Tongue (tissue), 2 donors: ENCODE measurements at regions not wholly inside any gene's neighbourhood (a gene's known extent, or its start where the extent isn't known, plus 50 kb on each side); places are given as distances from the start of the nearest gene placed in this dataset. TPM values are rescaled to one million over a fixed set of nuclear protein-coding genes. Genes with fewer than 3 reads are reported as not detected.
A peak's percentile ranks its signal among the peaks of the same experiment; 100 is the strongest.
"Not testable (repeated sequence)": the region's sequence is repeated elsewhere in the genome, so short reads cannot be mapped to it uniquely, and the experiment has no call there.

Experiments
- DNase-seq: peaks from one replicate; pipeline ENCODE4 v3.0.0-alpha.2; 2015
- small RNA-seq: library from RNA; depleted of rRNA; stranded (forward); fragments of <200 nt; gene quantifications from one replicate; pipeline ENCODE3, GENCODE V24; 2014; ENCODE audit warnings: low replicate concordance

DNA sequence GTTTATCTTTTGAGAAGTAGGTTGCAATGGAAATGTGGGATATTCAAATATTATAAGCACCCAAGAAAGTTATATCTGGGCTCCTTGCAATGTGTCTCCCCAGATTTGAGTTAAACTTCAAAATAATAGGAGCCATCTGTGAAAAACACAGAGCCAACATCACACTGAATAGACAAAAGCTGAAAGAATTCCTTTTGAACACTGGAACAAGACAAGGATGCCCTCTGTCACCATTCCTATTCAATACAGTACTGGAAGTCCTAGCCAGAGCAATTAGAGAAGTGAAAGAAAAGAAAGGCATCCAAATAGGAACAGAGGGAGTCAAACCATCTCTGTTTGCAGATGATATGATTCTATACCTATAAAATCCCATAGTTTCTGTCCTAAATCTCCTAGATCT lies 114.3 kb upstream of the IL1RAPL1 start:
- no peak for DNase-seq

DNA sequence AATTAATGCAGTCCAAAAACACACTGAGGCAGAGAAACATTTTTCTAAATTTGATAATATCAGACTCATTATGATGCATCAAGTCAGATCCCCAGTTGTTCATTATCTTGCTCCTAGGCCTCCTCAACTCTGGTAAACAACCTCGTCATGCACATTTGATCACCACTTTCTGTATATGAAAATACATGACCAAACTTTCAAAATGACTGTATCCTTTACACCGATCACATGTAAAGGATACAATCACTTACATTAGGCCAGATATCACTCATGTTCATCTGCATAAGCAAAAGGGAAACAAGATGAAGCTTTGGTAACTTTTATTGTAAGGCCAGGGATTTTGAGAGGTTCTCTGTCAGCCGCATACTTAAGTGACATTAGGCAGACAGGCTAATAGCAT lies 99.4 kb upstream of the IL1RAPL1 start:
- DNase-seq: no peak

DNA sequence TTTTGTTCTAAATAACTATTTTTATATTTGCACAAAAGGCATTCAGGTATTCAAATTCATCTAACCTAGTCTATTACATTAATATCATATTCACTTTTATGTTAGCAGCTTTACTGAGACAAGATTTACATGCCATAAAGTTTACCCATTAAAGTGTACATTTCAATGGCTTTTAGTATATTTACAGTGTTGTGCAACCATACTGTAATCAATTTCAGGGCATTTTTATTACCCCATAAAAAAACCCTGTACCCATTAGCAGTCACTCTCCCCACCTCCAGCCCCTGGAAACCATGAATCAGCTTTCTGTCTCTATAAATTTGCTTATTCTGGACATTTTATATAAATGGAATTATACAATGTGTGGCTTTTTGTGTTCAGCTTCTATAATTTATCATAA lies 95.9 kb upstream of the IL1RAPL1 start:
- no peak for DNase-seq

DNA sequence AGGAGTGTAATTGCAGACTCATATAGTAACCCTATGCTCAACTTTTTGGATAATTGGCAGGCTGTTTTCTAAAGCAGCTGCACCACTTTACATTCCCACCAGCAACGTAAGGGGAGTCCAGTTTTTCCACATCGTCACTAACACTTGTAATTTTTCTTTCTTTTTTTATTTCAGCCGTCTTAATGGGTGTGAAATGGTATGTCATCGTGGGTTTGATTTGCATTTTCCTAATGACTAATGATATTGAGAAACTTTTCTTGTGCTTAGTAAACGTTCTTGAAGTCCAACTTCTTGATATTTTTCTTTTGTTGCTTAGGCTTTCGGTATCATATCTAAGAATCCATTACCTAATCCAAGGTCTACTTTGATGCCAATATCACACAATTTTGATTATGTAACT lies 95.3 kb upstream of the IL1RAPL1 start:
- no peak for DNase-seq

DNA sequence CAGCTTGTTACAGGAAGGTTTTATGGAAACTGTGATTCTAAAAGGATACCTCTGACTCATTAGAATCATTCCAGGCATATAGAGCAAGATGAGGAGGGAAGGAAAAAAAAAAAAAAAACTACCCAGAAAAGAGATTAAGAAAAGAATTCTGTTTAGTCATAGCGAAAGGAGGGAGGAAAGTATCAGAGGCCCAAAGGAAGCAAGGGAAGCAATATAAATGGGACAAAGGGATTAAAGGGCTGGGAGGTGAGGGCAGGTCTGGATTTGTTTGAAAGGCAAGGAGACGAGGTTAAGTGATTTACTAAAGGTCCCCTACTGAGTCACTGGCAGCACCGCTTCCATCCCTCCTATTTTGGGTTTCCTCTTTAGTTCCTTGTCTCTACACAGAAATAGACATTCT lies 88.6 kb upstream of the IL1RAPL1 start:
- peak; percentile 2 for DNase-seq

DNA sequence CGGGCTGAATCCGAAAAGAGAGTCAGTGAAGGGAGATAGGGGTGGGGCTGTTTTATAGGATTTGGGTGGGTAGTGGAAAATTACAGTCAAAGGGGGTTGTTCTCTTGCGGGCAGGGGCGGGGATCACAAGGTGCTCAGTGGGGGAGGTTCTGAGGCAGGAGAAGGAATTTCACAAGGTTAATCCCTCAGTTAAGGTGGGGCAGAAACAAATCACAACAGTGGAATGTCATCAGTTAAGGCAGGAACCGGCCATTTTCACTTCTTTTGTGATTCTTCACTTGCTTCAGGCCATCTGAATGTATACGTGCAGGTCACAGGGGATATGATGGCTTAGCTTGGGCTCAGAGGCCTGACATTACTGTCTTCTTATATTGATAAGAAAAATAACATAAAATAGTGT lies 84.6 kb upstream of the IL1RAPL1 start:
- not testable (repeated sequence) for DNase-seq

DNA sequence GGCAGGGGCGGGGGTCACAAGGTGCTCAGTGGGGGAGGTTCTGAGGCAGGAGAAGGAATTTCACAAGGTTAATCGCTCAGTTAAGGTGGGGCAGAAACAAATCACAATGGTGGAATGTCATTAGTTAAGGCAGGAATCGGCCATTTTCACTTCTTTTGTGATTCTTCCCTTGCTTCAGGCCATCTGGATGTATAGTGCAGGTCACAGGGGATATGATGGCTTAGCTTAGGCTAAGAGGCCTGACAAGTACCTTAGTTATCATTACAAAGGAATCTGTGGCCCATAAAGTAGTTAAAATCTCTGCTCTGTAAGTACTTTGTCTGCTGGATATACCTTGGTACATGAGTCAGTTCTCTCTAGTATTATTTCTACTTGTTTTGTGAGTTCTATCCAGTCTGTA lies 79.6 kb upstream of the IL1RAPL1 start:
- DNase-seq: not testable (repeated sequence)

DNA sequence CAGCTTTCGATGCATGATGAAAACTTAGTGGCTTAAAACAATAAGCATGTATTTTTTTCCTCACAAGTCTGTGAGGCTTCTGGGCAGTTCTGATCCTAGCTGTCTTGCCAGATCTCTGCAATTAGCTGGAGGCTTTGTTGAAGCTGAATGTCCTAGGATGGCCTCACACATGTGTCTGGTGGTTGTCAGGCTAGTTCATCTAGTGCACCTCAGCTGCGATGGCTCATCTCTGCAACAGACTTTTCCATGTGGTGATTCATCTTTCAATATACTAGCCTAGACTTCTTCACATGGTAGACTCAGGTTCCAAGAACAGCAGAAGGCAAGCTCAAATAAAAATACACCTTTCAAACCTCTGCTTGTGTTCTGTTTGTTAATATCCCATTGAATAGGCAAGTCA lies 66.5 kb upstream of the IL1RAPL1 start:
- DNase-seq: no peak

DNA sequence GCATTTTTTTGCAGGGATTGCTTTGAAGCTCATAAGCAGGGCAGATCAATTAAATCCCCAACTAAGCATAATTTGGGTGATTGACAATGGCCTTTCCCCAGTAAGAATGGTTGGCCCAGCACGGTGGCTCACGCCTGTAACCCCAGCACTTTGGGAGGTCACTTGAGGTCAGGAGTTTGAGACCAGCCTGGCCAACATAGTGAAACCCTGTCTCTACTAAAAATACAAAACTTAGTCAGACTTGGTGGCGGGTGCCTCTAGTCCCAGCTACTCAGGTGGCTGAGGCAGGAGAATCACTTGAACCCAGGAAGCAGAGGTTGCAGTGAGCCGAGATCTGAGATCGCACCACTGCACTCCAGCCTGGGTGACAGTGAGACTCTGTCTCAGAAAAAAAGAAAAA lies 58.9 kb upstream of the IL1RAPL1 start:
- DNase-seq: not testable (repeated sequence)

Small RNA genes in the stretch of these regions (small RNA-seq; reads per million reads assigned to genes)
- gene MIR6134: not detected
